ENCODE measurements at regions not wholly inside any gene's neighbourhood (a gene's known extent, or its start where the extent isn't known, plus 50 kb on each side); places are given as distances from the start of the nearest gene placed in this dataset.

- TF ChIP-seq EZH2phosphoT487 (IDR thresholded peaks at IDR 0.05; ENCODE audit: low read depth, severe bottlenecking, unreplicated experiment), result no peak
- TF ChIP-seq, protein P1, sequence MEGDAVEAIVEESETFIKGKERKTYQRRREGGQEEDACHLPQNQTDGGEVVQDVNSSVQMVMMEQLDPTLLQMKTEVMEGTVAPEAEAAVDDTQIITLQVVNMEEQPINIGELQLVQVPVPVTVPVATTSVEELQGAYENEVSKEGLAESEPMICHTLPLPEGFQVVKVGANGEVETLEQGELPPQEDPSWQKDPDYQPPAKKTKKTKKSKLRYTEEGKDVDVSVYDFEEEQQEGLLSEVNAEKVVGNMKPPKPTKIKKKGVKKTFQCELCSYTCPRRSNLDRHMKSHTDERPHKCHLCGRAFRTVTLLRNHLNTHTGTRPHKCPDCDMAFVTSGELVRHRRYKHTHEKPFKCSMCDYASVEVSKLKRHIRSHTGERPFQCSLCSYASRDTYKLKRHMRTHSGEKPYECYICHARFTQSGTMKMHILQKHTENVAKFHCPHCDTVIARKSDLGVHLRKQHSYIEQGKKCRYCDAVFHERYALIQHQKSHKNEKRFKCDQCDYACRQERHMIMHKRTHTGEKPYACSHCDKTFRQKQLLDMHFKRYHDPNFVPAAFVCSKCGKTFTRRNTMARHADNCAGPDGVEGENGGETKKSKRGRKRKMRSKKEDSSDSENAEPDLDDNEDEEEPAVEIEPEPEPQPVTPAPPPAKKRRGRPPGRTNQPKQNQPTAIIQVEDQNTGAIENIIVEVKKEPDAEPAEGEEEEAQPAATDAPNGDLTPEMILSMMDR (IDR thresholded peaks at IDR 0.05; ENCODE audit: poor library complexity), result no peak
- no peak for TF ChIP-seq EZH2 (IDR thresholded peaks at IDR 0.05; ENCODE audit: borderline replicate concordance)
Measured at GRCh38 chr9:105978826-105979225, 284.5 kb downstream of the TMEM38B start.

Measured in hepatocyte (in vitro differentiated cells).